ENCODE measurements at regions not wholly inside any gene's neighbourhood (a gene's known extent, or its start where the extent isn't known, plus 50 kb on each side); places are given as distances from the start of the nearest gene placed in this dataset.

GRCh38 chr17:53278466-53278865 is 544.3 kb upstream of the KIF2B start:
- TF ChIP-seq, protein P1, sequence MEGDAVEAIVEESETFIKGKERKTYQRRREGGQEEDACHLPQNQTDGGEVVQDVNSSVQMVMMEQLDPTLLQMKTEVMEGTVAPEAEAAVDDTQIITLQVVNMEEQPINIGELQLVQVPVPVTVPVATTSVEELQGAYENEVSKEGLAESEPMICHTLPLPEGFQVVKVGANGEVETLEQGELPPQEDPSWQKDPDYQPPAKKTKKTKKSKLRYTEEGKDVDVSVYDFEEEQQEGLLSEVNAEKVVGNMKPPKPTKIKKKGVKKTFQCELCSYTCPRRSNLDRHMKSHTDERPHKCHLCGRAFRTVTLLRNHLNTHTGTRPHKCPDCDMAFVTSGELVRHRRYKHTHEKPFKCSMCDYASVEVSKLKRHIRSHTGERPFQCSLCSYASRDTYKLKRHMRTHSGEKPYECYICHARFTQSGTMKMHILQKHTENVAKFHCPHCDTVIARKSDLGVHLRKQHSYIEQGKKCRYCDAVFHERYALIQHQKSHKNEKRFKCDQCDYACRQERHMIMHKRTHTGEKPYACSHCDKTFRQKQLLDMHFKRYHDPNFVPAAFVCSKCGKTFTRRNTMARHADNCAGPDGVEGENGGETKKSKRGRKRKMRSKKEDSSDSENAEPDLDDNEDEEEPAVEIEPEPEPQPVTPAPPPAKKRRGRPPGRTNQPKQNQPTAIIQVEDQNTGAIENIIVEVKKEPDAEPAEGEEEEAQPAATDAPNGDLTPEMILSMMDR (IDR thresholded peaks at IDR 0.05; ENCODE audit: low read depth, low read length, missing control alignments): no peak
- H3K4me3 ChIP-seq (ENCODE audit: low read depth, low read length): no peak overlapping the region
- no peak for DNase-seq (ENCODE audit: low read depth)

DNA sequence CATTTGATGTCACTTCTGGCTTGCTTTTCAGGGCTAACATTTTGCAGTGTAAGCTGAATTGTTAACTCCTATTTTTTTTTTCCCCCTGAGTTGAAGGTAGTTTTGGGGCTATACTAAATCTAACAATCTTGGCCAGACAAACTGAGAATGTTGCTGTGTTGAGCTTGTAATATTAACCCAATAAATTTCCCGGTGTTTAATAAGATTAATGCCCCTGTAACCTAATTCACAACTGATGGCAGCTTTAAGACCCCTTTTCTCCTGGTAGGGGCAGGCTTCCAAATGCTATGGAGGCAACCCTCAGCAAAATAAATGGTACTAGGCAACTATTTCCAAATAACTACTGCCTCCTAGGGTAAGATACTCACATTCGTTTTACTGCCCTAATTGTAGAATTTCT is 549.6 kb upstream of the KIF2B start:
- TF ChIP-seq, protein P1 (IDR thresholded peaks at IDR 0.05; ENCODE audit: low read depth, low read length, missing control alignments): no peak
- no peak overlapping the region for H3K4me3 ChIP-seq (ENCODE audit: low read depth, low read length)
- DNase-seq (ENCODE audit: low read depth): no peak

DNA sequence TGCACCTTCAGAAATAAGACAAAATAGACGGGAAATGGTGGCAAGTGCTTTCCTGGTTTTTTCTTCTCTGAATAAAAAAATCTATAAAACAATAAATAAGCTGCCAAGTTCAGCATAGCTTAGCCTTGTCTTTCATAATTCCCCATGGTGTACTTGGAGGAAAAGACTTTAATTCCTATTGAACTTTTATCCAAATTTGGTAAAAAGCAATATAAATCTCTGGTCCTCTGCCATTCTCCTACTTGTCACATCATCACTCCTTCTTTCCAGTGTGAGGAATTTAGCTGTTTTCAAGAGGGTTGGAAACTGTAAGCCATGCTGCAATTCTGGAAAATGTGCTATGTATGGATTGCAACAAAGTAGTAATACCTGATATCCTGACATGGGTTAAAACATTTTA is 551.8 kb upstream of the KIF2B start:
- no peak overlapping the region for H3K4me3 ChIP-seq (ENCODE audit: low read depth, low read length)
- no peak for DNase-seq (ENCODE audit: low read depth)
- TF ChIP-seq, protein P1 (IDR thresholded peaks at IDR 0.05; ENCODE audit: low read depth, low read length, missing control alignments): no peak

- H3K4me3 ChIP-seq (ENCODE audit: low read depth, low read length): no peak overlapping the region
- no peak for DNase-seq (ENCODE audit: low read depth)
- TF ChIP-seq, protein P1 (IDR thresholded peaks at IDR 0.05; ENCODE audit: low read depth, low read length, missing control alignments): no peak
These were observed 558.0 kb upstream of the KIF2B start for GRCh38 chr17:53264730-53265129.

DNA sequence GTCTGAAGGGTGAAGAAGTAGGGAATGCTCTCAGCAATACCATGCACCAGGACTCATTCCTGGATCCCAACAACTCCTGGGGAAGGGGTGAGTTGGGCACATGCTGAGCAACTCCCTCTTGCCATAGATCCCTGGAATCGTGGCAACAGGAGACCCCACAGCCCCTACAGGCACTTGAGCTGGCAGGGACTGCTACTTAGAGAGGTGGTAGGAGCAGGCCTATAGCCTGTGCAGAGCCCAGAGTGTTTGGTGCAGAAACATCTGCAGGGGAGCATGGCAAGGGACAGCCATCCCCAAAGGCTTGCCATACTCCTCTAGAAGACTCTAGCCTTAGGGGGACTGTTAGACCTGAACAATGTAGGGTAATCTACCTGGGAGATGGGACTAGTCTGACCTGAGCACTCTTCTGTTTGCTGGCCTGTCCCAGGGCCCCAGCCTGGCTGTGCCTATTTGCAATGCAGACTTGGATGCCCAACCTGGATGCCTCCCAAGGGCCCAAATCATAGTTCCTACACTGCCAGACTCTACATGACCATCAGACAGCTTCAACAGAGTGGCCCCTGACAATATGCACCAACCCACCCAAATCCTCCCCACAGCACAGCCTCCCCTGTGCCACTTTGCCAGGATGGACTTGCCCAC is 568.6 kb upstream of the KIF2B start:
- TF ChIP-seq, protein P1 (IDR thresholded peaks at IDR 0.05; ENCODE audit: low read depth, low read length, missing control alignments): no peak
- no peak overlapping the region for H3K4me3 ChIP-seq (ENCODE audit: low read depth, low read length)

DNA sequence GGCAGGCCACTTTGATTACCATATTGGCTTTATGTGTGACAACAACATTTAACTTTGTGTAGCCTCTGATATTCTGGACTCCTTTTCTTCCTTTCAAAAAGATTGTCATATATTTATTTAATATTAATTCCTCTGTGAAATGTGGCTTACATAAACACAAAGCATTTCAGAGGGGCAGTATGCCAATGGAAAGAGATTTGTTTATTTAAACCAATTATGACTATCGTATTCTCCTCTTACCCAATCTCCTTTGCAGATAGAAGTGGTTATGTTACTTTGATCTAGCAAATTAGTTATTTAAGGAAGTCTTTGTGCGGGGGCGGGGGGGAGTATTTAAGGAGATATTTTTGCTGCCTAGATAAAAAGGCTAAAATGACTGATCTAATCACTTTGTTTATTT is 573.7 kb upstream of the KIF2B start:
- TF ChIP-seq, protein P1 (IDR thresholded peaks at IDR 0.05; ENCODE audit: low read depth, low read length, missing control alignments): no peak
- DNase-seq (ENCODE audit: low read depth): no peak
- H3K4me3 ChIP-seq (ENCODE audit: low read depth, low read length): no peak overlapping the region

More for the DNA sequence above, 568.6 kb upstream of the KIF2B start:
- no peak for DNase-seq (ENCODE audit: low read depth)

GRCh38 chr17:53234138-53234537 is 588.6 kb upstream of the KIF2B start:
- no peak for DNase-seq (ENCODE audit: low read depth)
- no peak overlapping the region for H3K4me3 ChIP-seq (ENCODE audit: low read depth, low read length)
- TF ChIP-seq, protein P1 (IDR thresholded peaks at IDR 0.05; ENCODE audit: low read depth, low read length, missing control alignments): no peak
